ENCODE measurements at regions not wholly inside any gene's neighbourhood (a gene's known extent, or its start where the extent isn't known, plus 50 kb on each side); places are given as distances from the start of the nearest gene placed in this dataset.

DNA sequence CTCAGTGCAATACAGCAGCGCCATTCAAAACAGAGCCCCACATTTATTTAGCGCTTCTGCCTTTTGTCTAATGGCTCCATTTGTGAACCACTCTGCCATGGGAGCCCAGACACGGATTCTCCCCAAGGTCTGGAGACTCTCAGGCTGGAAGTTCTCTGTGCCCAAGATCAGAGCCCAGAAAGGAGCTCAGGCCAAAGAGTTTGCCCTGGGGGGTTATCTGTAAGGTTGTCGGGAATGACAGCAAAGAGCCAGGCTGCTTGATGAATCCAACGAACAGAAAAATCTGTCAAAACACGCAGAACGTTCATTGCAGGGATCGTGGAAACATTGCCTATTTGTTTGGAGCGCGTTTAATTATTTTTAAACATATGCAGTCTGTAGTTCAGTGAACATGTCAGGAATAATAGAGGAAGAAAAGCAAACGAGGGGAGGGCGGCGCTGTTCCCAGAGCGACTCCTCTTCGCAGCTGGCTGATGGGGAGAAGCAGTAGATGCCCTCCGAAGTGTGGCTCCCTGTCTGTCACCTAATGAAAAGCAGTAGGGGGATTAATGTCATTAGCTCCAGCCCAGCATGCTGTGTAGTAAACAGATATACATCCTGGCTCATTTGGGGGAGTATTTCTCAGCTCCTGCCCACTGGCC is 464.9 kb upstream of the MPDZ start:
- DNase-seq: no peak

- no peak for DNase-seq
These were observed 458.4 kb upstream of the MPDZ start for GRCh38 chr9:13737885-13738284.

DNA sequence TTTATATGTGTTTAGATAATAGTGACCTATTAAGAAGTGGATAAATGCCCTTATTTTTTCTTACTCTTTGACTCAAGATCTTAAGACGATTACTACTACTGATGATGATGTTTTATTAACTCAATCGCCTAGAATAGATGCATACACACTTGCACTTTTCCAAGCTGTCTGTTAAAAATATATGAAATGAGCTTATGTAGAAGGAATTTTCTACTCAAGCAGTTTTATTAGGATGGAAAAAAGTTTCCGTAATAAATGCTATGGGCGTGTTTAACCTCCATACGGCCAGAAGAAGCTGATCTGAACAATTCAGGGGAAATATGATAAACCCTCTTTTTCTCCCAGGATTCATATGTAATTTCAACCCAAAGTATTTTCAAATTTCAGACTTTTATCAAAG is 455.7 kb upstream of the MPDZ start:
- no peak for DNase-seq

DNA sequence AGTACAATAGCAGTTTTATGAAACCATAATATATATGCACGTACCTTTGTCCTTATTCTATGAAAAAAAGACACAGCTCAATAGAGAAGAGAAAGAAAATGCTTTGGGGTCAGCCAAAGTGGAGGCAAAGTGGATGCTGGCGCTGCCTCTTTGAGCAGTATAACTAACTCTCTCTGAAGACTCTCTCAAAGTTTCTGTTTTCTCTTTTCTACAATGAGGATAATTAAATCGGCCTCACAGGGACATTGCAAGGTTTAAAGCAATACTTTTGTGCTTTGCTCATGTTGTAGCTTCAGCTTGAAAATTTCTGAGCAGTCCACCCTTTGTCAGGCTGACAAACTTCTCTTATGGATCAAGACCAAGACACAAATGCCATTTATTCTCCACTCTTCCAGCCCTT is 455.1 kb upstream of the MPDZ start:
- DNase-seq: no peak

- DNase-seq: no peak
These were observed 452.8 kb upstream of the MPDZ start for GRCh38 chr9:13732290-13732689.

DNA sequence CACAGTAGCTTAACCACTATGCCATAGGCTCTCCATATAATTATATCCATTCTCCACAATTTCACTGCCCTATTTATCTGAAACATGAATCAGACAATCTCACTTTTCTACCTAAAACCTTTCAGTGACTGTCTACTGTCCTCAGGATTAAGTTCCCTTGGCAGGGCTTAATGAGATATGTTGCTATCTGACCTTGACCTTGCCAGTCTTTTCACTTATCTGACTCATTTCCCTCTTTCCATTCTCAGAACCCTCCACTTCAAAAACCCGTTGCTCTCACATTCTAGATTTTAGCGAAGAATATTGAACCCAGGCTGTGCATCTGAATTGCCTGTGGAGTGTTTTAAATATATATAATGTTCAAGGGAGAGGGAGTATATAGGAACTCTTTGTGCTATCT is 452.1 kb upstream of the MPDZ start:
- DNase-seq: no peak

DNA sequence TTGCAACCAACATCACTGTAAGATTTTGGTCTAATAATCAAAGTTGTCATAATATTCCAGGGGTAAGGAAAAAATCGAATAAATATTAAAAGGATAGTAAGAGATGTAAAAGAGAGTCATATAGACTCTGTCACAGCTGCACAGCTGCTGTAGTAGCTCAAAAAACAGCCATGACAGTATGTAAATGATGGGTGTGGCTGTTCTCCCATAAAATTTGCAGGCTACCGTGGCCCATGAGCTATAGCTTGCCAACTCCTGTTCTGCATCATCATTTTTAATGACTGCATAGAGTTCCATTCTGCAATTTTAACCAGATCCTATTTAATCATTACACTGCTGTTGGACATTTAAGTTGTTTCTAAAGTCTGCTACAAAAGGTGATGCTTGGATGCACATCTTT is 450.5 kb upstream of the MPDZ start:
- DNase-seq: no peak

DNA sequence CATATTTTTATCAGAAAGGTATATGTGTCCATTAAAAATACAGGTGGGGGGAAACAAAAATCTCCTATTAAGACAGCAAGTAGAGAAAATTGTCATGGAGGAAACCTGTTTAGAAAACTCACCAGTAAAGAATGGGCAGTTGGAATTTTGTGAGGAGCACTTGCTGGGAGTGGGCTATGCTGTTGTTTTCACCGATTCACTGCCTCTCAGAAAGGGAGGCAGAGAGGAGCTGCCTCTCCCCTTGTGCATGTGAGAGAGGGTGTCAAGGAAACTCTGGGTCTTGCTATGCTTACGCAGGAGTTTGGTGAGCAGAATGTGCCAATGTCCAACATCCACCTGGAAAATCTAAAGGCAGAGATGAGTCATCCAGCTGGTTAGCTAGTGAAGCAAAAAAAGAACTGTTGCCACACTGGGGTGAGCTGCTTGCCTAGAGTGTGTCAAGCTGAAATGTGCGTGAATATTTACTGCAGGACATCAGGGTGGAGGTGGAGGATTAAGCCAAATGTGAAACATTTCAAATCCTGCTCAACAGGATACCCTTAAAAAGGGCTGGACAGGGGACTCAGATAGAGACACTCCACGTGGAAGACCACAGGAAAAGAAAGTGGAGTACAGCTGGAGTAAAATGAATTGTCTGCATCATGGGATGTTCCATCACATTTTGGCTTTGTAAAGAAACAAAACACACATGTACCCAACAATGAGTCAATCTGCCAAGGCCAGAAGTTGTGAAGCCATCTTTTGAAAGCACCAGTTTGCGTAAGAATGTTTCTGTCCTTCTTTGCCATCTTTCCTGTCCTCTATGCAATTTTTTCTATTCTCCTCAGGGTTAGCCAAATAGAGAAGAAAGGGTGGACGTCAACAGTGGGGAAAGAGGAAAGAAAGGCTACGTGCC is 449.7 kb upstream of the MPDZ start:
- DNase-seq: no peak

- DNase-seq: no peak
These were observed 448.6 kb upstream of the MPDZ start for GRCh38 chr9:13728131-13728530.

DNA sequence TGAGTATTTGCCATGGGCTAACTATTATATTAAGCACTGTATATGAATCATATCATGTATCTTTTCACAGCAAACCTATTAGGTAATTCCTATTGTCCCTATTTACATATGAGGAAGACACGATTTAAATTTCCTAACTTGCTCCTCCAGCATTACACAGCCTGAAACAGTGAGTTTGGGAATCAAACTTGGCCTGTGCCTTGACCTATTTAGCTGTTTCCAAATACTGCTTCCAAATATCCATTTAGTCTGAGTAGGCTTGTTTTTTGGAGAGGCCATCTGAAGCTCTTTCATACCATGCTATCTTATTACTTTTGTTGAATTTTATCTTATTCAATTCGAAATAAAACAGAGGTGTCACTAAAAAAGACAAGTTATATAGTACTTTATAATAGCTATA is 447.3 kb upstream of the MPDZ start:
- no peak for DNase-seq

DNA sequence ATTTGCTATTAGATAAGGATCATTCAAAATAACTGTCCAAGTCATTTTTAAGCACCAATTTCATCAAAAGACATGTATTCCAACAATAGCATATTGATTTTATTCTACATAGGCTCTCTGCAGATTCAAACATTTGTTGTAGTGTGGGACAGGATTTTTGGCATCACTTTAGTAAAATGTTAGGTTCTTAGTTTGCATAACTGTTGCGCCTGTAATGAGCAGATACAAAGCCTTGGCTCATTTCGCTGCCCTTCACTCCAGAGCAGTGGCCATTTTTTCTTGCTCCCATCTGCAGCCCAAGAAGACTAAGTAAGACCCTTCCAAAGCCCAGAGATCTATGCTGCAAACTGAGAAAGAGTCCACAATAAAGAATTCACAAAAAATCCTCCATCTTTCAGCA is 446.0 kb upstream of the MPDZ start:
- no peak for DNase-seq

GRCh38 chr9:13721481-13722235 is 442.2 kb upstream of the MPDZ start:
- DNase-seq: peak; percentile 5

GRCh38 chr9:13719981-13720676 is 440.6 kb upstream of the MPDZ start:
- DNase-seq: peak; percentile 5

DNA sequence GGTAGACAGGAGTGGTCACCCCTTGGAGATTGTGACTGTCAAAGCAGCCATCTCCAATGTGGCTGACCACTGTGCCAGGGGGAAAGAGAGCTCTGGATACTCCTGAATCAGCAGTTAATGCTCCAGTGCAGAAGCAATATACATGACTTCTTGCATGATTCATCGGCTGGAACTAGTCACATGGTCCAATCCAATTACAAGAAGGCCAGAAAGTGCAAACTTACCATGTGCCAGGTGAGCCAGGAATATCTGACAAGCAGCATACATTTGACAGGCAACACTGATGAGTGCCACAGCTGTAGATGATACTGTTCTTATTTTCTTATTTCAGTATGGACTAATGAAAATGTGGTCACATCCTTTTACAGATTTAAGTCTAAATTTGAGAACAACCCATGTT is 440.0 kb upstream of the MPDZ start:
- DNase-seq: no peak

GRCh38 chr9:13718539-13718938 is 439.0 kb upstream of the MPDZ start:
- DNase-seq: no peak

- DNase-seq: no peak
These were observed 438.6 kb upstream of the MPDZ start for GRCh38 chr9:13718086-13718485.

GRCh38 chr9:13717322-13718054 is 438.0 kb upstream of the MPDZ start:
- DNase-seq: no peak

DNA sequence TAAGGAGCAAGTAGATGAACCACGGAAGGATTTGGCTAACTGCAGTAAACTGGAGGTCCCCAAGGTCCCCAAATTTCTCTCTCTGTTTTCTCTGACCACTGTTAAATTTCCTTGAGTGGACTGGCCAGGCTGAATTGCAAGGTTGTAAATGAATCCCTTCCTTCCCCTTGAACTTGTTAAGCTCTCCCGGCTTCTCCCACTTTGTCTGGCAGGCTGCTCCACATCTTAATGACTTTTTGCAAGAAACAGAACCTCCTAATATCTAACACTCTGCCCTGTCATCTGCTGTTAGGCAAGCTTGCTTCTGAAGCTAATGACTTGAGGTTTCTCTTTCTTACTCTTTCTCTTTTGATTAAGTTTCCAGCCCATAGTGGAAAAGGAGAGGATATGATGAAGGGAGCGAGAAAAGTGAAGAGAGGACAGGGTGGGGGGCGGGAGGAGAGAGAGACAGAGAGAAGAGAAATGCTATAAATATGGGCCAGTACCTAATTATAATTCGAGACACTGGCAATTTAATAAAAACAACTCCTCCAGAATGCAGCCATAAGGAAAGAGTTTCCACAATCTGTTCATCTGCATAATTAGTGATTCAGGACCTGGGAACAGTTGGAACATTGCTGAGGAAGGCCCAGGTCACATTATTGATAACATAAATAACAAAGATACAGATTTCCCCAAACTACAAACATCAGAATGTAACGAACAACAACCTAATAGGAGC is 437.3 kb upstream of the MPDZ start:
- DNase-seq: no peak

DNA sequence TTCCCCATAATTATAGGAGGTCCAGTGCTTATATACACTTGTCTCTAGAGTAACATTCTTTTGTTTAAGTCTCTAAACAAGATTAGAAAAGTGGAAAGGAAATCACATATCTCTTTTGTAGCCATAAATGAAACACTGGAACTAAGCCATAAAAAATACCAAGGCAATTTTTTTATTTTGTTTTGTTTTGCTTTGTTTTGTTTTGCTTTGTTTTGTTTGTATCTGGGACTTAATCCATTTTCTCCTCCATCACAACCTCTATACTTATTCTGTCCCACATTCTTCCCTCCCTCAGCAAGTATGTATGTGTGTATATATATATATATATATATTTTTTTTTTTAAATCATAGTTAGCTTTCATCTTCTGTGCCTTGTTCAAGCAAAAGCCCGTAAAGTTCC is 436.6 kb upstream of the MPDZ start:
- no peak for DNase-seq

GRCh38 chr9:13715430-13715829 is 435.9 kb upstream of the MPDZ start:
- DNase-seq: no peak
